ENCODE measurements at regions not wholly inside any gene's neighbourhood (a gene's known extent, or its start where the extent isn't known, plus 50 kb on each side); places are given as distances from the start of the nearest gene placed in this dataset.

- no peak for TF ChIP-seq POU5F1 (IDR thresholded peaks at IDR 0.05; ENCODE audit: low read depth, low read length)
- TF ChIP-seq CTCF (IDR thresholded peaks at IDR 0.05; ENCODE audit: control extremely low read depth in 1 of 3, insufficient read depth in 1 of 3, low read depth in 1 of 3, low read length in 3 of 3) = no peak
- TF ChIP-seq POLR2AphosphoS5 (IDR thresholded peaks at IDR 0.05; ENCODE audit: low read depth, low read length) = no peak
- no peak for TF ChIP-seq EZH2 (IDR thresholded peaks at IDR 0.05; ENCODE audit: low read depth, low read length, severe bottlenecking)
- TF ChIP-seq RBBP5 (IDR thresholded peaks at IDR 0.05; ENCODE audit: borderline replicate concordance, low read depth, low read length) = no peak
- no peak for TF ChIP-seq TAF1 (IDR thresholded peaks at IDR 0.05; ENCODE audit: low read depth, low read length)
- no peak for TF ChIP-seq KDM4A (IDR thresholded peaks at IDR 0.05; ENCODE audit: low read depth, low read length, severe bottlenecking)
- no peak for TF ChIP-seq POLR2A (IDR thresholded peaks at IDR 0.05; ENCODE audit: control extremely low read depth in 1 of 2, low read depth in 2 of 2, low read length in 2 of 2)
- TF ChIP-seq CEBPB (IDR thresholded peaks at IDR 0.05; ENCODE audit: low read depth, low read length) = no peak
- TF ChIP-seq SP2 (IDR thresholded peaks at IDR 0.05; ENCODE audit: low read length) = no peak
- TF ChIP-seq YY1 (IDR thresholded peaks at IDR 0.05; ENCODE audit: low read depth, low read length) = no peak
- no peak for TF ChIP-seq JUND (IDR thresholded peaks at IDR 0.05; ENCODE audit: low read length)
Observed at GRCh38 chr12:84375449-84376170, 537.0 kb downstream of the SLC6A15 start.

Measured in H1 (cell line).